NCI-H748 (cell line): ENCODE measurements at regions not wholly inside any gene's neighbourhood (a gene's known extent, or its start where the extent isn't known, plus 50 kb on each side); places are given as distances from the start of the nearest gene placed in this dataset.

Source experiments
- DNase-seq: peaks from one replicate; lab custom pipeline; 2025; ENCODE audit not compliant: unreplicated experiment; lab: John Stamatoyannopoulos, UW

GRCh38 chr13:74329962-74330361 is 195.8 kb upstream of the KLF12 start:
- DNase-seq, result no peak

DNA sequence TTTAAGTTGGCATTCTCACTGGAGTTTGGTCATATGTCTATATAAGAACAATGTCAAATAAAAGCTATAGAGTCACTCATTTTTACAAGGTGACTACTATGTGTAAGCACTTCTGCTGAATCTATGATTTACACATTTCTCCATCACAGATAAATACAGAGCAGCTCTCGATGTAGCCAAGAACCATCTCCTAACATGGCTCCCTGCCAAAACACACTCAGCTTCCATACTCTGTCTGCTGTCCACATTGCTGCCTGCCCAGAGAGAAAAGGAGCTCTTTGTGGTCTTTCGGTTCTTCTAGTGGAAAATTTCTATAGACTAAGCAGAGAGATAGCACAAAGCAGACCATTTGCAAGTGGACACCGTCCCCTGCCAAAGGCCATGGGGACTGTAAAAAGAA is 190.9 kb upstream of the KLF12 start:
- peak; percentile 85 for DNase-seq

DNA sequence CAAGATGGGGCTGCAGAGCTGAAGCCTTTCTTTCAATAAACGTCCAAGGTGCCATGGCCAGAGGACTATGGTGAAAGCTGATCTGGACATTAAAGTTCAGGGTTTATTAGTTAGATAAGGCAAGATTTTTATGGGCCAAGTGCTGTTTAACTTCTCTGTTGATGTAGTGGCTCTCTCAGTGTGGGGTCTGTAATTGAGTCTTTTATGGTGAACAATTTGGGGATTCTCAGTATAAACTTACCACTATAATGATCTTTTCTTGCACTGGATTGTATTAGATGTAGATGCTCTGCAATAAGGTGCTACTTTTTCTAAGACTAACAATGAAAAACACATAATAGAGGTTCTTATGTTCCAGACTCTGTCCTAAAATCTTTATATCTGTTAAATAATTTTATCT is 190.1 kb upstream of the KLF12 start:
- peak; percentile 29 for DNase-seq

GRCh38 chr13:74322562-74322961 is 188.4 kb upstream of the KLF12 start:
- DNase-seq, result no peak

DNA sequence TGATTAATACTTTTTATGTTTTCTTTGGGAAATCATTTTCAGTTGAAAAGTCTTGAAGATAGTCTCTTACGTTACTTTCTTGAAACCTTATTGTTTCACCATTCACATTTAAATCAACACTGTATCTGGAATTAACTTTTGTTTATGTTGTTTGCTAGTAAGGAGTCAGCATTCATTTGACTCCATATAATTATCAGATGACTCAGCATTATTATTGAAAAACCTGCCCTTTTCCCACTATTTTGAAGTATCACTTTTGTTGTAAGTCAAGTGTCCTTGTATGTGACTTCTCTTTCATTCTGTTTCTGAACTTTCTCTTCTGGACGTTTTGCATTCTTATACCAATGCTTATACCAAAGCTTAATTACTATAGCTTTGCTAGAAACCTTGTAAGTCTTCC is 186.1 kb upstream of the KLF12 start:
- DNase-seq, result no peak

DNA sequence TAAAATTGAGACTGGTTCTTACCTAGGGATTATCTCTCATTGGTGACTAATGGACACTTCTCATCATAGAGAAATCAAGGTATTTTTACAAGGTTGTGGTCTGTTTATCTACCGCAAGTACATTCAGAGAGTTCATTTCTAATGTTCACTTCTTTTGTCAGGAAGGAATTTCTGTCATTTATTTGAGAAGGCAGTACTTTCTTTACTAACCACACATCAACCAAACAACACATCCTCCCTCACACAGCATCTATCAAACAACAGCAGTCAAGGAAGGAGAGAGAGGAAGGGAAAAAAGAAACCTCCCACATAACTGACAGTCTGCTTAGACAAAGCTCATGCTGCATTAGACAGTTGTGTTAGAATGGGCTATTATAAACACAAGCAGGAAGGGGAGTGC is 182.3 kb upstream of the KLF12 start:
- DNase-seq, result no peak

- peak; percentile 90 for DNase-seq
These were observed 172.3 kb upstream of the KLF12 start for GRCh38 chr13:74306496-74306895.

DNA sequence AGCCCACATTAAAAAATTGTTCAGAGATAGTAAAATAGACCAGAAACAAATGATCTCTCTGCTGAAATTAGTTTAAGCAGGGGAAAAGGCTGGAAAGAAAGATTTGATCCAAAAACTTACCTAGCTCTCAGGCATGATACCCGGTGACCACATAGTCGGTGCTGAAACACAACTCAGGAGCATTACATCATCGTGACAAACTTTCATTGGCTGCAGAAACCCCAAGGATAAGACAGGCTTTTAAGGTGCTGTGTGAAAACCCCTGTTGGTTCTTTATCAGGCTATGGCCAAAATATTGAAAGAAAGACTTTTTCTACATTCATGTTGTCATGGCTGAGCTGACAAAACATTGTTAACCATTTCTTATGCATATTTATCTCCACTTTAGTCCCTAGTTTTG is 171.7 kb upstream of the KLF12 start:
- DNase-seq, result peak; percentile 68

GRCh38 chr13:74301258-74301935 is 167.2 kb upstream of the KLF12 start:
- DNase-seq, result no peak

GRCh38 chr13:74300162-74300561 is 166.0 kb upstream of the KLF12 start:
- DNase-seq, result peak; percentile 10

DNA sequence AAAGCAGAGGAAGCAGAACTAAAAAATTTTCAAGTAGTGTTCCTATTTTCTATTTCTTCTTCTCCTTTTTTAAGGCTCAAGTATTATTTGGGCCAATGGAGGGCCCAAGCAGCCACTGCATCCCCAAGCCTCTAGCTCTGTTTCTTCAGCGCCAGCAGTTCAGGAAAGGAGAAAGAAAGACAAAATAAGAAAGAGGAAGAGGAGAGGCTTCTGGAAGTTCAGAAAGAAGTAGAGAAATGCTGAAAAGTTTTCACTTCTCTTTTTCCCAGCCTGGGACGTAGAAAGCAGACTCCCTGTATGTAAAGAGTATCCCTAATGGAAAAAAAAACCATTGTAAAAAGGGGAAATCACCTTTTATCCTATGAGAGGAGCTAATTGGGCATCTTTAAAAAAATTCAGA is 165.5 kb upstream of the KLF12 start:
- no peak for DNase-seq

- no peak for DNase-seq
These were observed 164.7 kb upstream of the KLF12 start for GRCh38 chr13:74298923-74299322.

- DNase-seq, result peak; percentile 97
These were observed 155.9 kb upstream of the KLF12 start for GRCh38 chr13:74289861-74290773.

DNA sequence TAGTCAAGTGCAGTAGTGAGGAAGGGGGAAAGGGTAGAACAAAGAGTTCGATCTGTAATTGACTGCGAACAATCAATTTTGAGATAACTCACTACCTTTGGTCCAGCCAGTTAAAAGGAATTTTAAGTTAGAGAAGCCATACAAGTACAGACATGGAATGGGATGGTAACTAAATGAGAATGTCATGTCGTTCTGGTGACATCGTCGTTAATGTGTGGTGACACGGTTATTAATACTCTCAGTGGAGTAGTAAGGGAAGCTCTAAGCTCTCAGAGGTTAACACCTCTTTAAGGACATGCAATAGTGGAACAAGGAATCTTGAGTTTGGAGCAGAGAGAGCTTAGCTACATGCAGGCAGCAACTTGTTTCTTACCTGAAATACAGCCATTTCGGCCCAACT is 154.9 kb upstream of the KLF12 start:
- peak; percentile 27 for DNase-seq

GRCh38 chr13:74288361-74288911 is 154.2 kb upstream of the KLF12 start:
- DNase-seq, result peak; percentile 93

DNA sequence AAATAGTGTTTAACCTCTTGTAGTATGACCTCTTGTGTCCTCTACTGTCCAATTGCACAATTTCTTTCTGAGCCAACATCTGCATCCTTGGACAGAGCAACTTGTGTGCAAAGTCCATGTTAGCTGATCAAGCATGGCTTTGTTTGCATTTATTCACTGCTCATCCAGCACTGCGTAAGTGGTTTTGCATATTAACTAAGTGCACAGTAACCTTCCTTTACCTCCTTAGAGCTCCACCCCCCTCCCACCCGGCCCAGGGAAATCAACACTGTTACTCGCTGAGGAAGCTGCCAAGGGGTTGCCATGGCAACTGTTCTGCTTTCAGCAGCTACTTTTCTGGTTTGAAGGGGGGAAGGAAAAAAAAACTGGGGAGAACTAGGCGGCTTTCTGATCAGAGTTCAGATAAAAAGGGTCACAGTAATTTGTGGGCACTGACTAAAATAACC is 153.5 kb upstream of the KLF12 start:
- DNase-seq, result peak; percentile 97

DNA sequence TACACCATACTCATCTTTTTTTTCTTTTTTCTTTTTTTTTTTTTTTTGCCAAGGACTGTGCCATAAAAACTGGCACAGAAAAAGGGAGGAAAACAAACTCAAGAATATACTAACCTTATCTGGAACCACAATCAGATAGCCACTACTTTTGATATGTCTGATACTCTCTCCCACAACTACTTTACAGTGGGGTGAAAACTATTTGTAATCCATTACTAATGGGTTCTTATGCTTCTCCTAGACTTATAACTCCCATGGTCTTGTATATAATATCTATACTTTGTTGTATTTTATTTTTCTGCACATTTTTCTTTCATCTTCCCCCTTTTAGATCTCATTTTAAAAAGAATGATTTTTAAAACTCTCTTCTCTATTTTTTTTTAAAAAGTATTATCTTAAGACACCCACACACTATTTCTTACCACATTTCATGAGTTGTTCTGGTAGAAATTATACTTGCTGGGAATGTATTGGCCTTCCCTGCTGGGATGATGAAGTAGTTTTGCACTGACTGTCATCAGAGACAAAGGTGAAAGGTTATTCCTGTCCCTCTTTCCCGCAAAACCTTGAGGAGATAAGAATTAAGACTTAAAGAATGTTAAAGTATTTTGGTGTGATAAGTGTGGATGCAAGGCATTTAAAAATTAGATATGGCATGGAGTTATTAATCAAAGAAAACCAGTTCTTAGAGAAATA is 146.7 kb upstream of the KLF12 start:
- no peak for DNase-seq

GRCh38 chr13:74280093-74280794 is 146.0 kb upstream of the KLF12 start:
- no peak for DNase-seq

GRCh38 chr13:74278901-74279300 is 144.7 kb upstream of the KLF12 start:
- no peak for DNase-seq

DNA sequence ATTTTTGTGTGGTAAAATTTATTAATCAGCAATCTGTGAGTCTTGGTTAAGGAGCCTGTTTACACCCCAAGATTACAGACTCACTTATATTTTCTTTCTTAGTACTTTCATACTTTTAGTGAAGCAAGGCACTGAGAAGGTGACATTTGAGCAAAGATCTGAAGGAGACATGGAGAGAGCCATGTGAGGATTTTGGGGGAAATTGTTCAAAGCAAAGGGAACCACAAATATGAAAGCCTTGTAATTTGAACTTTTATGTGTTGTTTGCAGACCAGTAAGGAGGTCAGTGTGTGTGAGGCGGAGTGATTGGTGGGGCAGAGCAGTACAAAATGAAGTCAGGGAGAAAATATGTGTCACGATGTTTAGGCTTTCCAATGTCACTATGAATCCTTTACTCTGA is 140.7 kb upstream of the KLF12 start:
- no peak for DNase-seq

- DNase-seq, result no peak
These were observed 139.4 kb upstream of the KLF12 start for GRCh38 chr13:74273581-74273980.
